HepG2 (cell line): ENCODE measurements at regions not wholly inside any gene's neighbourhood (a gene's known extent, or its start where the extent isn't known, plus 50 kb on each side); places are given as distances from the start of the nearest gene placed in this dataset.

ENCODE experiments used
- ATAC-seq: fragments of 200-7000 bp; cut with Tn5 transposase; 3 replicates; pipeline ENCODE4 v1.9.1; 2020; ENCODE audit warnings: mild to moderate bottlenecking, moderate library complexity
- BruUV-seq: library from RNA; stranded (reverse); fragments of 400-500 nt; replicated peaks from 2 replicates; lab custom pipeline; 2021; lab: Mats Ljungman, UMichigan
- CTCF ChIA-PET: fragments of 300-600 bp; formaldehyde crosslinking; extraction: SDS; loops from one replicate; lab custom pipeline; 2021; ENCODE audit warnings: low total read pairs, inconsistent platforms, low intra/inter-chr PET ratio; lab: Yijun Ruan, JAX
- POLR2A ChIA-PET: fragments of 350-600 bp; sonication (Branson Sonifier 250); formaldehyde crosslinking; loops from one replicate; lab custom pipeline; 2020; ENCODE audit warnings: antibody characterized with exemption, inconsistent platforms; lab: Yijun Ruan, JAX
- DNase-seq: peaks from one replicate; pipeline ENCODE4 v3.0.0-alpha.2; 2015; ENCODE audit warnings: low spot score
- FAIRE-seq: peaks from 3 replicates; lab custom pipeline; 2011; peaks lifted over from hg19 to GRCh38; lab: Jason Lieb, UNC
- H2AFZ ChIP-seq: one replicate; pipeline ENCODE4 v1.6.1; 2011; ENCODE audit warnings: low read length, inconsistent platforms
- H3K27ac ChIP-seq: fragments of 300-600 bp; 3 replicates; pipeline ENCODE4 v1.8.0; 2011; ENCODE audit warnings: mixed run types, mild to moderate bottlenecking, mixed read lengths, low read length, inconsistent platforms; ENCODE audit not compliant: insufficient read depth; ENCODE audit errors: extremely low read length
- H3K27me3 ChIP-seq, 2 experiments: fragments of 200-600 bp in 1 of 2; 2 replicates in 1 of 2; 3 replicates in 1 of 2; pipeline versions ENCODE4 v1.6.0 to v1.8.0; 2011; ENCODE audit warnings: low read length in 2 of 2, mild to moderate bottlenecking in 2 of 2, moderate library complexity in 2 of 2, inconsistent platforms in 1 of 2; ENCODE audit not compliant: insufficient read depth in 2 of 2, control insufficient read depth in 1 of 2
- H3K36me3 ChIP-seq, 2 experiments: fragments of 200-600 bp in 1 of 2; replicated peaks in 1 of 2; 2 replicates in 1 of 2; 3 replicates in 1 of 2; pipeline versions ENCODE4 v1.5.1 to v1.8.0; 2011; ENCODE audit warnings: low read length in 2 of 2, inconsistent platforms in 1 of 2; ENCODE audit not compliant: insufficient read depth in 2 of 2, control insufficient read depth in 1 of 2
- H3K4me1 ChIP-seq: 2 replicates; pipeline ENCODE4 v1.5.1; 2012; ENCODE audit warnings: low read length, inconsistent platforms; ENCODE audit not compliant: insufficient read depth
- H3K4me2 ChIP-seq: 2 replicates; pipeline ENCODE4 v1.6.0; 2011; ENCODE audit warnings: low read depth, low read length, inconsistent platforms
- H3K4me3 ChIP-seq, 3 experiments: fragments of 200-600 bp in 1 of 3; sonication (generic), shearing (Covaris generic) in 1 of 3; replicated peaks in 1 of 3; 2 replicates each; pipeline ENCODE4 v1.5.1; 2011 to 2016; ENCODE audit warnings: low read length in 3 of 3, inconsistent platforms in 2 of 3, low read depth in 2 of 3, mild to moderate bottlenecking in 2 of 3, control low read depth in 1 of 3, mixed read lengths in 1 of 3; ENCODE audit not compliant: insufficient read depth in 1 of 3
- H3K79me2 ChIP-seq: one replicate; pipeline ENCODE4 v1.6.1; 2011; ENCODE audit warnings: low read length, inconsistent platforms; ENCODE audit not compliant: insufficient read depth
- H3K9ac ChIP-seq: 2 replicates; pipeline ENCODE4 v1.6.0; 2011; ENCODE audit warnings: mild to moderate bottlenecking, low read depth, low read length, inconsistent platforms; ENCODE audit not compliant: insufficient read depth
- H3K9me3 ChIP-seq: 2 replicates; pipeline ENCODE4 v1.5.1; 2012; ENCODE audit warnings: mild to moderate bottlenecking, low read length
- H4K20me1 ChIP-seq: 2 replicates; pipeline ENCODE4 v1.6.0; 2011; ENCODE audit warnings: inconsistent platforms, mild to moderate bottlenecking, low read length, moderate library complexity; ENCODE audit not compliant: insufficient read depth
- FOXA3 ChIP-seq: IDR thresholded peaks from 2 replicates; pipeline ENCODE4 v1.6.1; 2016; ENCODE audit warnings: missing genetic modification reagents, missing compliant biosample characterization
- HHEX ChIP-seq: IDR thresholded peaks from 2 replicates; pipeline ENCODE4 v1.6.1; 2016; ENCODE audit warnings: control low read depth
- POLR2AphosphoS5 ChIP-seq: IDR thresholded peaks from 2 replicates; pipeline ENCODE4 v1.6.1; 2012; ENCODE audit warnings: low read depth, low read length
- STAT6 ChIP-seq: sonication (generic); formaldehyde crosslinking; IDR thresholded peaks from 2 replicates; pipeline ENCODE4 v1.4.0; 2020; ENCODE audit warnings: missing genetic modification reagents, mild to moderate bottlenecking, borderline replicate concordance
- ZNF17 ChIP-seq: sonication (generic); formaldehyde crosslinking; IDR thresholded peaks from 2 replicates; pipeline ENCODE4 v1.5.0; 2020; ENCODE audit warnings: mild to moderate bottlenecking, missing genetic modification reagents
- ZNF629 ChIP-seq: sonication (generic); formaldehyde crosslinking; conservative IDR thresholded peaks from 2 replicates; pipeline ENCODE4 v1.5.0; 2020; ENCODE audit warnings: missing genetic modification reagents
- ZNF766 ChIP-seq: sonication (generic); formaldehyde crosslinking; IDR thresholded peaks from 2 replicates; pipeline ENCODE4 v1.5.0; 2020; ENCODE audit warnings: missing genetic modification reagents, borderline replicate concordance
- WGBS: methylation state at CpG from one replicate; pipeline ENCODE4 v1.1.6; 2017; ENCODE audit warnings: low lambda C conversion rate; 5-methylcytosine and 5-hydroxymethylcytosine counted together
- in situ Hi-C: cut with HindIII; loops from 2 replicates; pipeline ENCODE4 v1.10.0; 2017; ENCODE audit warnings: low pct_unique_long_range_greater_than_20kb; ENCODE audit not compliant: extremely low pct_ligation_motif_present
- intact Hi-C: fragments of 100-400 bp; cut with micrococcal nuclease; formaldehyde crosslinking; loops from one replicate; pipeline ENCODE4 v1.10.0; 2022; ENCODE audit not compliant: unreplicated experiment
- TF ChIP-seq, protein P1 (sequence below): sonication (generic); formaldehyde crosslinking; IDR thresholded peaks from 2 replicates; pipeline ENCODE4 v1.9.0; 2021; ENCODE audit warnings: missing genetic modification reagents, mild to moderate bottlenecking, borderline replicate concordance

DNA sequence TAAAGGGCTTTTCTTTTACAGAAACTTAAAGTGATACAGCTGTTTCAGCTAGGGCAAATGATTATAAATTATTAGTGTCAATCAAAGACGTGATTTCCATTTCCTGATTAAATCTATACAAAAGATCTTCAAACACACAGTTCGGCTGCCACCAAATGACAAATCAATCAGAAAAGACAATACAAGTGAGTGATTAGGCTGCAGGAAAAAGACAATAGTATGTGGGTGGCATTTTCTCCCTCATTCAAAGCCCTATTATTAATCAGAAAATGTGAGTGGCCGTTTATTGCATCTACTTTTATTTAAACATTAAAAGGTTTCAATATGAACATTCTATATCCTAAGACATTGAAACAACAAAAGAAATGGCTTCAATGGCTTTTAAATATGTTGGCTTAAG lies 895.6 kb upstream of the ROBO1 start (continued):
- TF ChIP-seq STAT6 (CRISPR knock-in tag) (no peak), ZNF17 (CRISPR knock-in tag) (no peak), HHEX (CRISPR knock-in tag) (no peak), POLR2AphosphoS5 (no peak), ZNF629 (CRISPR knock-in tag) (no peak), FOXA3 (no peak)
- TF ChIP-seq, protein P1, sequence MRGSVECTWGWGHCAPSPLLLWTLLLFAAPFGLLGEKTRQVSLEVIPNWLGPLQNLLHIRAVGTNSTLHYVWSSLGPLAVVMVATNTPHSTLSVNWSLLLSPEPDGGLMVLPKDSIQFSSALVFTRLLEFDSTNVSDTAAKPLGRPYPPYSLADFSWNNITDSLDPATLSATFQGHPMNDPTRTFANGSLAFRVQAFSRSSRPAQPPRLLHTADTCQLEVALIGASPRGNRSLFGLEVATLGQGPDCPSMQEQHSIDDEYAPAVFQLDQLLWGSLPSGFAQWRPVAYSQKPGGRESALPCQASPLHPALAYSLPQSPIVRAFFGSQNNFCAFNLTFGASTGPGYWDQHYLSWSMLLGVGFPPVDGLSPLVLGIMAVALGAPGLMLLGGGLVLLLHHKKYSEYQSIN (CRISPR knock-in tag) = no peak

- Histone ChIP-seq H3K9me3 (no peaks in the 10 kb centered on the region), H3K4me1 (no peaks in the 10 kb centered on the region), H3K79me2 (no peaks in the 10 kb centered on the region), H3K36me3 (no peaks in the 10 kb centered on the region), H3K9ac (no peak overlapping the region), H4K20me1 (no peaks in the 10 kb centered on the region), H2AFZ (no peak overlapping the region), H3K4me2 (no peak overlapping the region), H3K27ac (no peak overlapping the region), H3K27me3 (no peaks in the 10 kb centered on the region), H3K4me3 (no peak overlapping the region)
- DNase-seq (no peak), FAIRE-seq (no peak), ATAC-seq (no peak)
- no TSS peak for BruUV-seq
- 58% methylated on average over 3 of the region's 3 CpGs for WGBS
- intact Hi-C loops = no loop called here
- no peak for TF ChIP-seq ZNF766 (CRISPR knock-in tag)
- ChIA-PET POLR2A (no interaction called here), CTCF (no interaction called here)
- in situ Hi-C loops = no loop called here
Observed at GRCh38 chr3:80655216-80655615, 887.4 kb upstream of the ROBO1 start.
